ENCODE measurements at regions not wholly inside any gene's neighbourhood (a gene's known extent, or its start where the extent isn't known, plus 50 kb on each side); places are given as distances from the start of the nearest gene placed in this dataset.

DNA sequence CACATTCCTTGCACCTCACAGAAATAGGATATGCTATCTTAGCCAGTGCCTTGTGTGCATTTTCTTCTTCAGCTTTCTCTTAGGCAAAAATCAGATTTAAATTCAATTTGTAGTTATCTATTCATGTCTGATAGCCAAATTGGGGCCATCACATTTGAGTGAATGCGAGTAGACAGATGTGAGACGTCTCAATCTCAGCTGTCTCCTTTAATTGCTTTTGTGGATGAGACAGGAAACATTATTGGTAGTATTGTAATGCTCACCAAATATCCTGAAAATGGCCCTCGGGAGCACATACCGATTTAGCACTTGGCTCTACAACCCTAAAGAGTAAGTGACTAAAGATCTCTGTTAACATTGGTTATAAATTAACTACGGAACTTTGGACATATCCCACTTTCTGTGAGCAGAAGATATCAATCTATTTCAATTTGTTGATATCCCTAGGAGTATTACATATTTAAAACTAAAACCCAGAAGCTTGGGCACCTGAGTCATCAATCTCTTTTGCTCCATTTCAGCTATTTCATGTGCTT, 1012.5 kb upstream of the TMEM132C start:
- CTCF ChIA-PET = no interaction called here

DNA sequence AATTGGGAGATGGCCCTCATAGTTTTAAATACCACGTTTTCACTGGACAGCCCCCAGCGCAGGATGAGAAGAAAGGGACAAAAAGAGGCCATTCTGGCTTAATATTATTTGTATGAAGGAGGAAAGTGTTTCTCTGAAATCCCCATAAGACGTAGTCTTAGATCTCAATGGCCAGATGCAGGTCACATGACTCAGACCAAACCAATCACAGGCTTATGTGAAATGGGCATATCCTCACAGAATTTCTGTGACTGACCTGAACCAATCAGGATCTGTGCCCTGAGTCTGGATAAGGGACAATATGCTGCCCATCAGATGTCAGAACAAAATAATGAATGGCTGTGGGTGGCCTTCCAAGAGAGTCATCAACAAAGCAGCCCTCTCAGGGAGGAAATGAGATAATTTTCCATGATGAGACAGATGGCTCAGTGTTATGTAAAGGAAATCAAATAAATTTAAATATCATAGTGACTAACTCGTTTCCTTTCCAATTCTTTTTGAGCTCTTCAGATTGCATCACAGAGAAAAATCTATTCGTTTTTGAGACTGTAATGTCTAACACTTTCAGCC, 1009.5 kb upstream of the TMEM132C start:
- Histone ChIP-seq H3K27me3 (ENCODE audit: control insufficient read depth, insufficient read depth, low read length) (no peaks in the 10 kb centered on the region), H3K9me3 (ENCODE audit: control insufficient read depth, insufficient read depth, low read length) (peaks cover 1% of the 10 kb centered on the region; the same call in 1 of the 2 replicates), H3K27ac (ENCODE audit: low read depth, low read length) (no peak overlapping the region), H3K4me3 (ENCODE audit: low read depth, low read length) (no peak overlapping the region)
- POLR2A ChIA-PET = no interaction called here
- TF ChIP-seq, protein P1, sequence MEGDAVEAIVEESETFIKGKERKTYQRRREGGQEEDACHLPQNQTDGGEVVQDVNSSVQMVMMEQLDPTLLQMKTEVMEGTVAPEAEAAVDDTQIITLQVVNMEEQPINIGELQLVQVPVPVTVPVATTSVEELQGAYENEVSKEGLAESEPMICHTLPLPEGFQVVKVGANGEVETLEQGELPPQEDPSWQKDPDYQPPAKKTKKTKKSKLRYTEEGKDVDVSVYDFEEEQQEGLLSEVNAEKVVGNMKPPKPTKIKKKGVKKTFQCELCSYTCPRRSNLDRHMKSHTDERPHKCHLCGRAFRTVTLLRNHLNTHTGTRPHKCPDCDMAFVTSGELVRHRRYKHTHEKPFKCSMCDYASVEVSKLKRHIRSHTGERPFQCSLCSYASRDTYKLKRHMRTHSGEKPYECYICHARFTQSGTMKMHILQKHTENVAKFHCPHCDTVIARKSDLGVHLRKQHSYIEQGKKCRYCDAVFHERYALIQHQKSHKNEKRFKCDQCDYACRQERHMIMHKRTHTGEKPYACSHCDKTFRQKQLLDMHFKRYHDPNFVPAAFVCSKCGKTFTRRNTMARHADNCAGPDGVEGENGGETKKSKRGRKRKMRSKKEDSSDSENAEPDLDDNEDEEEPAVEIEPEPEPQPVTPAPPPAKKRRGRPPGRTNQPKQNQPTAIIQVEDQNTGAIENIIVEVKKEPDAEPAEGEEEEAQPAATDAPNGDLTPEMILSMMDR (IDR thresholded peaks at IDR 0.05; ENCODE audit: low read depth, low read length) = no peak
- DNase-seq (ENCODE audit: low read depth, low spot score) = no peak
- CTCF ChIA-PET = no interaction called here

More for the DNA sequence above, 1012.5 kb upstream of the TMEM132C start:
- TF ChIP-seq, protein P1 (IDR thresholded peaks at IDR 0.05; ENCODE audit: low read depth, low read length) = no peak
- no peaks in the 10 kb centered on the region; the same call in 1 of the 2 replicates for H3K9me3 ChIP-seq (ENCODE audit: control insufficient read depth, insufficient read depth, low read length)
- no peak for DNase-seq (ENCODE audit: low read depth, low spot score)
- H3K4me3 ChIP-seq (ENCODE audit: low read depth, low read length) = no peak overlapping the region
- no peak overlapping the region for H3K27ac ChIP-seq (ENCODE audit: low read depth, low read length)
- H3K27me3 ChIP-seq (ENCODE audit: control insufficient read depth, insufficient read depth, low read length) = no peaks in the 10 kb centered on the region
- POLR2A ChIA-PET = no interaction called here

DNA sequence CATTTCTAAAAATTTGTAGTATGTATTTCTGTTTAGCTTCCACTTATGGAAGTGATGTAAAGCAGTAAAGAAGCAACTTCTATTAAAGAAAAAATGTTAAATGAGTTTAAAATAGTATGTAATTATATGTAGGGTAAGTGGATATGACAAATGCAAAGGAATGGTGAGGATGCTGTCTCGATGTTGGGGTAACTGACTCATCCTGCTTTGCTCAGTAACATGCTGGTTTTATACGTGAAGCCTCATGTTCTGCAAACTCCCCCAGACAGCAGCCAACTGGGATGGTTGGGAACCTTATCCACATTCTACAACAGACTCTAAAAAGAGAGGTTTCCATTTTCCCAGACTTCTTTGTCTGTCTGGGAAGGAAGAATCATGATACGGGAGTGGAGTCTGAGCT, 1006.4 kb upstream of the TMEM132C start:
- Histone ChIP-seq H3K27me3 (ENCODE audit: control insufficient read depth, insufficient read depth, low read length) (no peaks in the 10 kb centered on the region), H3K27ac (ENCODE audit: low read depth, low read length) (no peak overlapping the region), H3K9me3 (ENCODE audit: control insufficient read depth, insufficient read depth, low read length) (peaks cover 10% of the 10 kb centered on the region; the same call in 1 of the 2 replicates), H3K4me3 (ENCODE audit: low read depth, low read length) (no peak overlapping the region)
- no peak for DNase-seq (ENCODE audit: low read depth, low spot score)
- CTCF ChIA-PET = no interaction called here
- TF ChIP-seq, protein P1 (IDR thresholded peaks at IDR 0.05; ENCODE audit: low read depth, low read length) = no peak
- POLR2A ChIA-PET = interaction anchor here (0.6 kb wide), 1 partner anchor 30 kb away, joined by 3 read pairs; no protein-coding TSS in a partner anchor

DNA sequence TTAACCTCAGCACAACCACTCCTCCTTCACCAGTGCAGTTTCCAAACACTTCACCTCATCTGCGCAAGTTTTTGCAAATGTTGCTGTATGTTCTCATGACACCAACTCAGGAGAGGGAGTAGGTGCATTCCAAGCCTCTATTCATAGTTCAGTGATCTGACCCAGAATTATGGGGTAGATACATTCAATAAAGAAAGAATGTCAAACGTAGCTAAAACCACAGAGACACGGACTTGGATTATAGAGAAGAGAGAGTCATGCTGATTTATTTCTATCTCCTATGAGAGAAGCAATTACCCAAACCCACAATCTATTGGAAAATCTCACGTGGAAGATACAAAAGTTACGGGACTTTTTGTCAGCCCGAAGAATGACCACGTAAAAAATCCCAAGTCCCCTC, 1006.0 kb upstream of the TMEM132C start:
- Histone ChIP-seq H3K9me3 (ENCODE audit: control insufficient read depth, insufficient read depth, low read length) (peaks cover 10% of the 10 kb centered on the region; the same call in 1 of the 2 replicates), H3K4me3 (ENCODE audit: low read depth, low read length) (no peak overlapping the region), H3K27me3 (ENCODE audit: control insufficient read depth, insufficient read depth, low read length) (no peaks in the 10 kb centered on the region), H3K27ac (ENCODE audit: low read depth, low read length) (no peak overlapping the region)
- ChIA-PET CTCF (no interaction called here), POLR2A (no interaction called here)
- no peak for DNase-seq (ENCODE audit: low read depth, low spot score)
- TF ChIP-seq, protein P1 (IDR thresholded peaks at IDR 0.05; ENCODE audit: low read depth, low read length) = no peak

DNA sequence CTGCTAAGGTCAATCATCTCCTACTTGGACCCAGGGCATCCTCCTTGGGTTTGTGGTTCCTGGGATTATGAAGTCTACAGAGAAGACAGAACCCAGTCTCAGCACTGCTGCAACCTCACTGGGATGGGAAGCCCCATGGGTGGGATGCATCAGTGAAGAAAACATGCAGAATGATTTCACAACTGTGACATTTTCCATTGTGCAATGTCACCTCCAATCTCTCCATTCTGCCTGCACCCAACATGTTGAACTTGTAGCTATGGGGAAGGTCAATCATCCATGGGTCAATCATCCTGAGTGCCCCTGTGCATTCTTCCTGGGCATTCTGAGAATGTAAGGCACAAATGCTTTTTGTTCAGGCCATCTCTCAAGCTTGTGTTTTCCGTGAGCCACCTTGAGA, 1004.4 kb upstream of the TMEM132C start:
- Histone ChIP-seq H3K4me3 (ENCODE audit: low read depth, low read length) (no peak overlapping the region), H3K9me3 (ENCODE audit: control insufficient read depth, insufficient read depth, low read length) (peaks cover 14% of the 10 kb centered on the region), H3K27ac (ENCODE audit: low read depth, low read length) (no peak overlapping the region), H3K27me3 (ENCODE audit: control insufficient read depth, insufficient read depth, low read length) (no peaks in the 10 kb centered on the region)
- ChIA-PET POLR2A (no interaction called here), CTCF (no interaction called here)
- DNase-seq (ENCODE audit: low read depth, low spot score) = no peak
- TF ChIP-seq, protein P1 (IDR thresholded peaks at IDR 0.05; ENCODE audit: low read depth, low read length) = no peak
